Fibroblast of pulmonary artery (primary cell): ENCODE measurements at regions not wholly inside any gene's neighbourhood (a gene's known extent, or its start where the extent isn't known, plus 50 kb on each side); places are given as distances from the start of the nearest gene placed in this dataset.

Experiments used
- DNase-seq: peaks from one replicate; pipeline ENCODE4 v3.0.0-alpha.2; 2010; ENCODE audit warnings: low read depth
- H3K4me3 ChIP-seq: replicated peaks from 2 replicates; pipeline ENCODE4 v1.5.1; 2011; ENCODE audit warnings: low read depth, mild to moderate bottlenecking, control low read depth, low read length, moderate library complexity
- CTCF ChIP-seq: IDR thresholded peaks from 2 replicates; pipeline ENCODE4 v1.5.1; 2011; ENCODE audit warnings: mild to moderate bottlenecking, control low read depth, low read length, inconsistent platforms; ENCODE audit errors: missing control alignments

DNA sequence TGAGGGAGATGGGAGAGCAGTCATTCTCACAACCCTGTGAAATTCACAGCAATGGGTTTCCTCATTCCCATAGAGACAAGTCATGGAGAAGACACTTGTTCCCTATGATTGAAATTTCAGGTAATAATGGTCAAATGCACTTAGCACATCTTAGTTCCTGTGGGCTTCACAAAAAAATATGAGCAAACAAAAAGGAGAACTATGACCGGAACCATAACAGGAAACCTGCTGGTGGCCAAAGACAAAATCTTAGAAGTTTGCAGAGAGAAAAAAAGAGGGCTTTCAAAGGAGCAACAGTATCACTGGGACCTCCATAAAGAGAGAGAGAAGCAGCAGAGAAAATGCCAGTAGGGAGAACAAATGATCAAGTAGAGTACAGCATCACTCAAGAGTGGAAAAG lies 138.9 kb upstream of the APCDD1 start:
- no peak for DNase-seq
- no peak overlapping the region for H3K4me3 ChIP-seq
- TF ChIP-seq CTCF: no peak

DNA sequence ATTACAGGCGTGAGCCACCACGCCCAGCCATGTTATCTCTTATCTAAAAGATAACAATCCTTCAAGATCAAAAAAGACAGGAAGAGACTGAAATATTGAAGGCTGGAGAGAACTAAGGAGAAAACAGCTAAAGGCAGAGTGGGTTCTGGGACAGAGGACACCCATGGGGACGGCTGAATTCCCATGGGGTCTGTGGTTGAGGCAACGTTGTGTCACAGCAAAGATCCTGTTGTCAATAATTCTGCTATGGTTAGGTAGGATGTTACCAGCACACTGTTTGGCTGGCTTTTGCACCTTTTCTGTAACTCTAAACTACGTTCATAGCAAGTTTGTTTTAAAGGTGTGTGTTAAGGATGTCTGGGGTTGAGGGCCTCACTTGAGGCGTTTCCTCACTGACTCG lies 137.7 kb upstream of the APCDD1 start:
- no peak overlapping the region for H3K4me3 ChIP-seq
- DNase-seq: no peak
- TF ChIP-seq CTCF: no peak

- H3K4me3 ChIP-seq: no peak overlapping the region
- DNase-seq: no peak
- TF ChIP-seq CTCF: no peak
These were observed 136.4 kb upstream of the APCDD1 start for GRCh38 chr18:10317864-10318690.

- DNase-seq: no peak
- H3K4me3 ChIP-seq: no peak overlapping the region
- TF ChIP-seq CTCF: no peak
These were observed 135.8 kb upstream of the APCDD1 start for GRCh38 chr18:10318691-10318970.

DNA sequence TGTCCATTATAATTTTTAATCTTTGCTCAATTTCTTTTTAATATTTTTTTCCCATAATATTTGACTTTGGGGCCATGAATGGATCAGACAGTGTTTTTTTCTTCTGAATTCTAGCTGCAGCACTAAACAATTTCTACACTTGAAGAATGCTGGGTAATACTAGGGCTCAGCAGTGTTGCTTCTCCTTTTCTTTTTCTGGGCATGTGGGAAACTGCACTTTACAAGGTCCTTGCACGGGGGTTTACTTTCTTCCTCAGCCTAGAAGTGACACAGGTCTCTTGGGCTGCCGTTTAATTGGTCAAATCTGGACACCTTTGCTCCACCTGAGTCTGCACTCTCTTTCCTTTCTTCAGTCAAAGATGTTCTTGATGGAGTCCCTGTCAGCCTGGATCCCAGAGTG lies 135.4 kb upstream of the APCDD1 start:
- H3K4me3 ChIP-seq: no peak overlapping the region
- no peak for TF ChIP-seq CTCF
- no peak for DNase-seq

- TF ChIP-seq CTCF: no peak
- H3K4me3 ChIP-seq: no peak overlapping the region
- DNase-seq: no peak
These were observed 134.4 kb upstream of the APCDD1 start for GRCh38 chr18:10319914-10320600.

DNA sequence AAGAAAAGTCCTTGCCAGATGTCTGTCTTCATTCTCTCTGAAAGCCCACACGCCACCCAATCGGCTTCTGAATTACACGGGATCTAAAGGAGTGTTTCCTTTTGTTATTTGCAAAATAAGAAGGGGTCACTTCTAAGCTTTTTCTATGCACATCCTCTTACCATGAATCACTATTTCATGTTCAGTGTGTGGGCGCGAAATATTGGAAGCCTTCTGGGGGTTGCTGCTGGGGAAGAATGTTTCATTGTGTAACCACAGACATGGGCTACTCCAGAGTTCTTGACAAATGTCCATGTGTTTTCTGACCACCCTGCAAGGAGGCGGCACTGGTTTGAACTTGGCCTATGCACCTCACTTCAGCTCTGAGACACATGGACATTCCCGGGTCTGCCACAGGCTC lies 133.6 kb upstream of the APCDD1 start:
- H3K4me3 ChIP-seq: no peak overlapping the region
- DNase-seq: peak; percentile 14
- no peak for TF ChIP-seq CTCF
